Tibial nerve (tissue), 3 donors: ENCODE measurements at regions not wholly inside any gene's neighbourhood (a gene's known extent, or its start where the extent isn't known, plus 50 kb on each side); places are given as distances from the start of the nearest gene placed in this dataset.

ENCODE experiments used
- POLR2A ChIP-seq, 2 donors: fragments of 450-650 bp; IDR thresholded peaks; one replicate each; pipeline ENCODE4 v1.6.1; 2017; ENCODE audit warnings: antibody characterized with exemption in 2 of 2, mild to moderate bottlenecking in 2 of 2, moderate library complexity in 2 of 2
- TF ChIP-seq, protein P1 (sequence below), 5 experiments: fragments of 200-600 bp in 3 of 5; fragments of 450-650 bp in 2 of 5; sonication (generic) in 3 of 5; IDR thresholded peaks; one replicate each; pipeline ENCODE4 v1.5.1; 2016 to 2019; ENCODE audit warnings: antibody characterized with exemption in 5 of 5, mild to moderate bottlenecking in 3 of 5, moderate library complexity in 2 of 5

DNA sequence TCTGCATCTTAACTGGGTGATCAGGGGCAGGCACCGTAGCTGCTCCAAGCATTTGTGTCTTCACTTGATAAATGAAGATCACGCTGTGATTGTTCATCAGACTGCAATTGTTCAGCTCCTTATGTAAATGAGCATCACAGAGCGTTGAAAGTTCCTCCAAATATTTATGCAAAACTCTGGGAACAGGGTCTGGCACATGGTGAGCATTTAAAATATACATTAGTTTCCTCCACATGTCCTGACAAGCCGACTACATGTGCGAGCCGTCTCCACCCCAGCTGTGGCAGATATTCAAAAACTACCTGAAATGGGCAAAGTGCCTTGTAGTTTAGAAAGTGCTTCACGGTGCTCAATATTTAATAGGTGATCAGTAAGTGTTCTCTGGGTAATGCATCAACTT, 175.1 kb upstream of the ID2 start:
- no peak for TF ChIP-seq POLR2A (IDR thresholded peaks at IDR 0.05)
- TF ChIP-seq, protein P1, sequence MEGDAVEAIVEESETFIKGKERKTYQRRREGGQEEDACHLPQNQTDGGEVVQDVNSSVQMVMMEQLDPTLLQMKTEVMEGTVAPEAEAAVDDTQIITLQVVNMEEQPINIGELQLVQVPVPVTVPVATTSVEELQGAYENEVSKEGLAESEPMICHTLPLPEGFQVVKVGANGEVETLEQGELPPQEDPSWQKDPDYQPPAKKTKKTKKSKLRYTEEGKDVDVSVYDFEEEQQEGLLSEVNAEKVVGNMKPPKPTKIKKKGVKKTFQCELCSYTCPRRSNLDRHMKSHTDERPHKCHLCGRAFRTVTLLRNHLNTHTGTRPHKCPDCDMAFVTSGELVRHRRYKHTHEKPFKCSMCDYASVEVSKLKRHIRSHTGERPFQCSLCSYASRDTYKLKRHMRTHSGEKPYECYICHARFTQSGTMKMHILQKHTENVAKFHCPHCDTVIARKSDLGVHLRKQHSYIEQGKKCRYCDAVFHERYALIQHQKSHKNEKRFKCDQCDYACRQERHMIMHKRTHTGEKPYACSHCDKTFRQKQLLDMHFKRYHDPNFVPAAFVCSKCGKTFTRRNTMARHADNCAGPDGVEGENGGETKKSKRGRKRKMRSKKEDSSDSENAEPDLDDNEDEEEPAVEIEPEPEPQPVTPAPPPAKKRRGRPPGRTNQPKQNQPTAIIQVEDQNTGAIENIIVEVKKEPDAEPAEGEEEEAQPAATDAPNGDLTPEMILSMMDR (IDR thresholded peaks at IDR 0.05), result no peak
